OCI-M1 (cell line): ENCODE measurements at regions not wholly inside any gene's neighbourhood (a gene's known extent, or its start where the extent isn't known, plus 50 kb on each side); places are given as distances from the start of the nearest gene placed in this dataset.

Source experiments
- DNase-seq: peaks from one replicate; lab custom pipeline; 2025; lab: John Stamatoyannopoulos, UW

GRCh38 chr5:105033637-105034400, 1471.2 kb upstream of the NUDT12 start:
- DNase-seq = peak; percentile 84

GRCh38 chr5:105032917-105033316, 1470.3 kb upstream of the NUDT12 start:
- peak; percentile 46 for DNase-seq

- DNase-seq = peak; percentile 13
Measured at GRCh38 chr5:105030153-105030552, 1467.6 kb upstream of the NUDT12 start.

DNA sequence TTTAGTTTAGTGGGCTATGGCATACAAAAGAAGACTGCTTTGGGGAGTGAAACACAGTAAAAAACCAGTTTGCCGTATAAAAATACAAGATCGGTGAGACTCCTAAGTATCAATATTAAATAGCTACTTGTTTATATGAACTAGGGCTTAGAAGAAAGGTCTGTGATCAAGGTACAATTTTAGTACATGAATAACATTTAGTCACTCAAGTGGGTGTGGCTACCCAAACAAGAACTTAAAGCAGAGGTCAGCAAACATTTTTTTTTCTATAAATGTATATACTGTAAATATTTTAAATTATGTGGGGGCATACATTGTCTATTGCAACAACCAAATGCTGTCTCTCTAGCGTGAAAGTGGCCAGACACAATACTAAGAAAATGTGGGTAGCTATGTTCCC, 1452.5 kb upstream of the NUDT12 start:
- no peak for DNase-seq

- DNase-seq = peak; percentile 34
Measured at GRCh38 chr5:104998572-104998971, 1436.0 kb upstream of the NUDT12 start.

- DNase-seq = no peak
Measured at GRCh38 chr5:104998169-104998568, 1435.6 kb upstream of the NUDT12 start.

GRCh38 chr5:104987074-104987473, 1424.5 kb upstream of the NUDT12 start:
- peak; percentile 60 for DNase-seq

DNA sequence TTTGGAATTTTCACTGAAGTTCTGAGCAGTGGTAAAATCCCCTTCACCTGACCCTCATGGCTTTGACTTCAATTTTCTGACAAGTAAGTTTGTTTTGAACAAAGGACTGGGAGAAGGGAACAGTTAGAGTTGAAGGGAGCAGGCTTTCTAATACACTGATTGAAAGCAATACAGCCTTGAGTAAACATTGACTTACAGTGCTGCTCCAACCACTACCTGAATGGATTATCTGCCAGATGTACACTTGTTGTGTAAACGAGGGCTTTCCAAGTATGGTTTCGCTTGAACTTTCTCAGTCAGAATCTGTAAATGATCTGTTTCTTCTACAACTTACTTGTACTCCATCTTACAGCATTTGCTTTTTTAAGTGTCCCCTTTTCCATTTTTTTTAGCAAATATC, 1414.9 kb upstream of the NUDT12 start:
- no peak for DNase-seq

DNA sequence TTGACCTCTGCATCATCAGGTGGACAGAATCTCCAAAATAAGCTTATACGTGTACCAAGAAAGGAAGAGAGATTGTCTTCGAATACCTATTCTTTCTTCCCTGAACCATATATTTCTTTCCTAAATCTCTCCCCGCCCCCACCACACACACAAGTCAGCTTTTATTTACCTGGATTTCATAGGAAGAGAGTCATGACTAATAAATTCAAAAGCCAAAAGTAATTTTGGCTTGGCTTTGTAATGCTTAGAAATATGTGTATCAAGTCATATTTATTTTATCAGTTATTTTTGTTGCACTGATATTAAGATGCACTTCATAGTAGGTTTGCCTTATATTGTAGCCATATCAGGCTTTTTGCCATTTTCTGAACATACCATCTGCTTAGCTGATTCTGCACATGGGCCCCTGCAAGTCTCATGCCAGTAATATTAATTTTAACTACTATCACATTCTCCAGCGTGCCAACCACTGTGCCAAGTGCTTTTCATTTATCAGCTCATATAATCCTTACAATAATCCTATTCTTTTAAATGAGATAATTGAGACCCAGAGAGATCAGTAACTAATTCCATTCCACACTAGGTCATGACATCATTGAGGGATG, 1405.3 kb upstream of the NUDT12 start:
- no peak for DNase-seq

- no peak for DNase-seq
Measured at GRCh38 chr5:104965006-104965405, 1402.4 kb upstream of the NUDT12 start.

GRCh38 chr5:104955479-104955878, 1392.9 kb upstream of the NUDT12 start:
- no peak for DNase-seq

GRCh38 chr5:104952876-104953275, 1390.3 kb upstream of the NUDT12 start:
- DNase-seq = peak; percentile 19

GRCh38 chr5:104951829-104952228, 1389.2 kb upstream of the NUDT12 start:
- no peak for DNase-seq

GRCh38 chr5:104947076-104947475, 1384.5 kb upstream of the NUDT12 start:
- DNase-seq = no peak

DNA sequence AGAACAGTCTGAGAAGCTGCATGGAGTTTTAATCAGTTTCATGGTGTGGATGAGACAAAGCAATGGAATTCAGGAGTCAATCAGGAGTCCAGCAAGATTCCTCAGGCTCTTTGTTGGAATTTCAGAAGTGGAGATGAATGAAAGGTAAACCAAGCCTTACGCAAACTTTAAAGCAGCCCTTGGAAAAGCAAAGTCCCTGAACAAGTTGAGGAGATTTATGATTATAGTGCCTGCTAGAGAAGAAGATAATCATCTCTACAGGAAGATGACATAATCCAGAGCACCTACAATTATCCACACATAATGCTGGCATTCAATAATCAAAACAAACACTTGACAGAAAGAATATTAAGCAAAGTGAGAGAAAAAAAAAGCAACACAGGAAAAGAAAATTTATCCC, 1380.1 kb upstream of the NUDT12 start:
- no peak for DNase-seq

DNA sequence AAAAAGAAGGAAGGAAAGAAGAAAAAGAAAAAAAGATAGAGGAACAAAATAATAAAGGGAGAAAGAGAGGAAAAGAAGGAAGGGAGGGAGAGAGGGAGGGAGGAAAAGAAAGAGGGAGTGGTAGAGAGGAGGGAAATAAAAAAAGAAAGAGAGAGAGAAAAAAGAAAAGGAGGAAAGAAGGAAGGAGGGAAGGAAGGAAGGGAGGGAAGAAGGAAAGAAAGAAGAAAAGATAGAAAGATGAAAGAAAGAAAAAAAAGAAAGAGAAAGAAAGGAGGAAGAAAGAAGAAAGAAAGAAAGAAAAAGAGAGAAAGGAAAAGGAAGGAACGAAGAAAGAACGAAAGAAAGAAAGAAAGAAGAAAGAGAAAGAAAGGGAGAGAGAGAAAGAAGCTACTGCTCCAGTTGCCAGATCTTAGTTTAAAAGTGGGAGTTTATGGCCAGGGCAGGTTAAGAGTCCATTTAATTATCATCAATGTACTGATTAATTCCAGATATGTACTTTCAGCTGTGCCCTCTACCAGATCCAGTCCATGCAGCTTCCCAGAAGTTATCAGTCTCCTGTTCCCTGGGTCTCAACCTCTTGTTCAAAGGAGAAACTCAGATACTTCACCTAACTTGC, 1378.5 kb upstream of the NUDT12 start:
- DNase-seq = no peak

- DNase-seq = peak; percentile 30
Measured at GRCh38 chr5:104937598-104937997, 1375.0 kb upstream of the NUDT12 start.

DNA sequence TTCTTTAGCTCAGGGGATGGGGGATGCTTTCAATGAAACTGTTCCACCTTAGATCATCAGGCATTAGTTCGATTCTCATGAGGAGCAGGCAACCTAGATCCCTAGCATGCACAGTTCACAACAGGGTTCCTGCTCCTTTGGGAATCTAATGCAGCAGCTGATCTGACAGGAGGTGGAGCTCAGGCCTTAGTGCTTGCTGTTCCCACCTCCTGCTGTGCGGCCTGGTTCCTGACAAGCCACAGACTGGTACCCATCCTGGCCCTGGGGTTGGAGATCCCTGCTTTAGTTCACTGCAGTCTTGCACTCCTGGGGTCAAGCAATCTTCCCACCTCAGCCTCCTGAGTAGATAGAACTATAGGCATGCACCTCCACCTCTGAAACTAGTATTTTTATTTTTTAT, 1369.8 kb upstream of the NUDT12 start:
- no peak for DNase-seq

DNA sequence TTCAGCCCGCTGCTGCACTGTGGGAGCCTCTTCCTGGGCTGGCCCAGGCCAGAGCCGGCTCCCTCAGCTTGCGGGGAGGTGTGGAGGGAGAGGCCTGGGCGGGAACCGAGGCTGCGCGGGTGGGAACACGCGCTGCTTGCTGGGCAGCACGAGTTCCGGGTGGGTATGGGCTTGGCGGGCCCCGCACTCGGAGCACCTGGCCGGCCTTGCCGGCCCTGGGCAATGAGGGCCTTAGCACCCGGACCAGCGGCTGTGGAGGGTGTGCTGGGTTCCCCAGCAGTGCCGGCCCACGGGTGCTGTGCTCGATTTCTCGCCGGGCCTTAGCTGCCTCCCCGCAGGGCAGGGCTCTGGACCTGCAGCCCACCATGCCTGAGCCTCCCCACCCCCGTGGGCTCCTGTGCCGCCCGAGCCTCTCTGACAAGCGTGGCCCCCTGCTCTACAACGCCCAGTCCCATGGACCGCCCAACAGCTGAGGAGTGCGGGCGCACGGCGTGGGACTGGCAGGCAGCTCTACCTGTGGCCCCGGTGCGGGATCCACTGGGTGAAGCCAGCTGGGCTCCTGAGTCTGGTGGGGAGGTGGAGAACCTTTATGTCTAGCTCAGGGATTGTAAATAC, 1366.4 kb upstream of the NUDT12 start:
- DNase-seq = no peak

DNA sequence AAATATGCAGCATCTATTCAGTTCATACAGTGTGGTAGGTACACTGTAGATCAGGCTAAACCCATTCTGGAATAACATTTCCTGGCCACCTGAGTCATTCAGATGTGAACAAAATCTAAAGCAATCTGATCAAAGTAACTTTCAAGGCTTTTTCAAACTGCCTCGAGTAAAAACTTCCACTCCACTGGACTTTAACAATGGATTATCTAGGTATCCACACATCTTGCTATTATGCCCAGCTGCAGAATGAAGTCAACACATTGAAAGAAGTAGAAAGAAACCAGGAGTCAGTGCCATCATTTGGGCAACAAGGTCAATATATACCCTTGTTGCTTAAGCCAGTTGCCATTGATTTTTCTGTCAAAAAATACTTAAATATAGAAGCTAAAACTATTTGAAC, 1352.6 kb upstream of the NUDT12 start:
- no peak for DNase-seq

GRCh38 chr5:104914536-104915070, 1352.0 kb upstream of the NUDT12 start:
- no peak for DNase-seq

GRCh38 chr5:104913841-104914281, 1351.3 kb upstream of the NUDT12 start:
- no peak for DNase-seq

- DNase-seq = no peak
Measured at GRCh38 chr5:104909803-104910202, 1347.2 kb upstream of the NUDT12 start.
